ENCODE measurements at regions not wholly inside any gene's neighbourhood (a gene's known extent, or its start where the extent isn't known, plus 50 kb on each side); places are given as distances from the start of the nearest gene placed in this dataset.
A peak's percentile ranks its signal among the peaks of the same experiment; 100 is the strongest.

- no peaks in the 10 kb centered on the region for H3K9me3 ChIP-seq
- ATAC-seq (no peak), DNase-seq (ENCODE audit: low read depth in 1 of 2, low spot score in 1 of 2) (no peak), FAIRE-seq (no peak)
- H3K4me1 ChIP-seq: peaks cover 21% of the 10 kb centered on the region
- no peak overlapping the region for H3K4me3 ChIP-seq
- ChIA-PET CTCF (interaction anchor here (0.6 to 8.3 kb wide), 6 partner anchors 11 to 439 kb away, joined by 3 to 184 read pairs (median 10); partner anchors contain the start of gene ARHGEF3), POLR2A (no interaction called here)
- H3K27ac ChIP-seq: peak overlapping the region; percentile 38 to 53; a peak in 3 of 6 replicates
- 41% methylated on average over 3 of the region's 3 CpGs for WGBS (ENCODE audit: missing lambda C conversion rate)
- peak overlapping the region; percentile 59 for H3K4me2 ChIP-seq
- no peak for TF ChIP-seq HEYL (CRISPR knock-in tag; IDR thresholded peaks at IDR 0.05)
- TF ChIP-seq CEBPB (IDR thresholded peaks at IDR 0.05): no peak
- TF ChIP-seq ZFP36 (IDR thresholded peaks at IDR 0.05; ENCODE audit: borderline replicate concordance, partially characterized antibody): no peak
- TF ChIP-seq RAD21 (conservative IDR thresholded peaks at IDR 0.05 in 1 of 2, IDR thresholded peaks at IDR 0.05 in 1 of 2): no peak
- no peak for TF ChIP-seq BHLHE40 (IDR thresholded peaks at IDR 0.05; ENCODE audit: low read depth, low read length)
- TF ChIP-seq FOSB (CRISPR knock-in tag; IDR thresholded peaks at IDR 0.05): no peak
- TF ChIP-seq CTCF (IDR thresholded peaks at IDR 0.05): no peak
- TF ChIP-seq FOSL2 (IDR thresholded peaks at IDR 0.05): no peak
- TF ChIP-seq FOSL2 (CRISPR knock-in tag; IDR thresholded peaks at IDR 0.05): no peak
- no peak for TF ChIP-seq MAX (IDR thresholded peaks at IDR 0.05)
- no peak for TF ChIP-seq RNF2 (IDR thresholded peaks at IDR 0.05; ENCODE audit: borderline replicate concordance, low read depth)
- no peak for TF ChIP-seq KDM1A (IDR thresholded peaks at IDR 0.05; ENCODE audit: low read depth)
- no peak for TF ChIP-seq PBX3 (IDR thresholded peaks at IDR 0.05)
- TF ChIP-seq RARB (CRISPR knock-in tag; IDR thresholded peaks at IDR 0.05): no peak
- no peak for TF ChIP-seq NFE2L2 (conservative IDR thresholded peaks at IDR 0.05; ENCODE audit: low read length)
- no peak for TF ChIP-seq EHF (CRISPR knock-in tag; IDR thresholded peaks at IDR 0.05)
Observed at GRCh38 chr3:56990641-56991015, 69.8 kb upstream of the SPATA12 start.

- no peaks in the 10 kb centered on the region for H3K9me3 ChIP-seq
- peaks cover 21% of the 10 kb centered on the region for H3K4me1 ChIP-seq
- FAIRE-seq: no peak
- ChIA-PET POLR2A (interaction anchor here (1.3 kb wide), 1 partner anchor 288 kb away, joined by 3 read pairs; no protein-coding TSS in a partner anchor), CTCF (interaction anchor here (0.6 to 8.3 kb wide), 21 partner anchors 9 to 649 kb away, joined by 3 to 184 read pairs (median 7); partner anchors contain the start of gene ARHGEF3)
- H3K4me3 ChIP-seq: no peak overlapping the region
- WGBS (ENCODE audit: missing lambda C conversion rate): 52% methylated on average over 12 of the region's 12 CpGs
- peak overlapping the region; percentile 59 for H3K4me2 ChIP-seq
- no peak for TF ChIP-seq HMGXB4 (CRISPR knock-in tag; IDR thresholded peaks at IDR 0.05; ENCODE audit: borderline replicate concordance)
- no peak for TF ChIP-seq ESRRA (IDR thresholded peaks at IDR 0.05; ENCODE audit: borderline replicate concordance, low read length)
- no peak for TF ChIP-seq ZSCAN20 (CRISPR knock-in tag; IDR thresholded peaks at IDR 0.05)
- TF ChIP-seq MAFK (IDR thresholded peaks at IDR 0.05; ENCODE audit: partially characterized antibody): no peak
- TF ChIP-seq EHF (CRISPR knock-in tag; IDR thresholded peaks at IDR 0.05): no peak
- TF ChIP-seq POLR2A (IDR thresholded peaks at IDR 0.05; ENCODE audit: low read length): no peak
- TF ChIP-seq RCOR1 (IDR thresholded peaks at IDR 0.05; ENCODE audit: low read depth, low read length): no peak
- TF ChIP-seq RFX5 (IDR thresholded peaks at IDR 0.05): no peak
- TF ChIP-seq FOXS1 (CRISPR knock-in tag; IDR thresholded peaks at IDR 0.05): no peak
- TF ChIP-seq MYC (IDR thresholded peaks at IDR 0.05; ENCODE audit: borderline replicate concordance, low read length): no peak
- TF ChIP-seq KDM5A (IDR thresholded peaks at IDR 0.05): no peak
- no peak for TF ChIP-seq CBX2 (IDR thresholded peaks at IDR 0.05; ENCODE audit: borderline replicate concordance, low read depth)
- TF ChIP-seq CTCF (IDR thresholded peaks at IDR 0.05): no peak
- TF ChIP-seq EHMT2 (IDR thresholded peaks at IDR 0.05; ENCODE audit: low read depth): no peak
- TF ChIP-seq RAD21 (conservative IDR thresholded peaks at IDR 0.05 in 1 of 2, IDR thresholded peaks at IDR 0.05 in 1 of 2): no peak
- no peak for TF ChIP-seq MAX (IDR thresholded peaks at IDR 0.05)
- DNase-seq (ENCODE audit: low read depth in 1 of 2, low spot score in 1 of 2): no peak
- H3K27ac ChIP-seq: no peak overlapping the region
- ATAC-seq: no peak
Observed at GRCh38 chr3:56989977-56990640, 70.4 kb upstream of the SPATA12 start.
